GM12878 (cell line): ENCODE measurements at regions not wholly inside any gene's neighbourhood (a gene's known extent, or its start where the extent isn't known, plus 50 kb on each side); places are given as distances from the start of the nearest gene placed in this dataset.

ENCODE experiments used
- ATAC-seq: fragments of 200-7000 bp; cut with Tn5 transposase; 3 replicates; pipeline ENCODE4 v1.9.1; 2020; ENCODE audit warnings: mild to moderate bottlenecking, moderate library complexity
- BruUV-seq: library from RNA; stranded (reverse); fragments of 400-500 nt; replicated peaks from 2 replicates; lab custom pipeline; 2021; lab: Mats Ljungman, UMichigan
- CTCF ChIA-PET: fragments of 300-600 bp; sonication (Branson Sonifier 250); formaldehyde crosslinking; extraction: SDS; loops from one replicate; lab custom pipeline; 2021; ENCODE audit warnings: inconsistent platforms; lab: Yijun Ruan, JAX
- POLR2A ChIA-PET: fragments of 350-600 bp; formaldehyde crosslinking; extraction: SDS; loops from one replicate; lab custom pipeline; 2021; ENCODE audit warnings: inconsistent platforms; lab: Charles Lee
- RAD21 ChIA-PET: fragments of 300-600 bp; sonication (Branson Sonifier 250); formaldehyde crosslinking; loops from one replicate; lab custom pipeline; 2023; ENCODE audit warnings: antibody characterized with exemption; ENCODE audit not compliant: unreplicated experiment; lab: Charles Lee
- SMC1A ChIA-PET: fragments of 300-600 bp; sonication (Branson Sonifier 250); formaldehyde crosslinking; loops from one replicate; lab custom pipeline; 2023; ENCODE audit not compliant: unreplicated experiment, uncharacterized antibody; lab: Charles Lee
- DNase-seq: peaks from one replicate; pipeline ENCODE4 v3.0.0-alpha.2; 2011; ENCODE audit warnings: low read depth, low spot score
- FAIRE-seq: peaks from 3 replicates; lab custom pipeline; 2011; peaks lifted over from hg19 to GRCh38; lab: Jason Lieb, UNC
- H2AFZ ChIP-seq: 2 replicates; pipeline ENCODE4 v1.6.0; 2011; ENCODE audit warnings: low read depth, low read length, control low read depth; ENCODE audit not compliant: control insufficient read depth
- H3K27ac ChIP-seq: 2 replicates; pipeline ENCODE4 v1.5.1; 2011; ENCODE audit warnings: control low read depth; ENCODE audit not compliant: control insufficient read depth, insufficient read depth
- H3K27me3 ChIP-seq, 2 experiments: replicated peaks in 1 of 2; 2 replicates each; pipeline versions ENCODE4 v1.6.0 to v1.6.1; 2011; ENCODE audit warnings: low read length in 1 of 2; ENCODE audit not compliant: control insufficient read depth in 2 of 2, insufficient read depth in 2 of 2
- H3K36me3 ChIP-seq, 2 experiments: 2 replicates each; pipeline ENCODE4 v1.5.1; 2011; ENCODE audit warnings: low read length in 1 of 2; ENCODE audit not compliant: control insufficient read depth in 2 of 2, insufficient read depth in 2 of 2
- H3K4me1 ChIP-seq: 2 replicates; pipeline ENCODE4 v1.6.1; 2011; ENCODE audit warnings: mild to moderate bottlenecking, low read length, moderate library complexity, mixed read lengths; ENCODE audit not compliant: control insufficient read depth, insufficient read depth
- H3K4me2 ChIP-seq: 2 replicates; pipeline ENCODE4 v1.6.0; 2011; ENCODE audit warnings: control low read depth; ENCODE audit not compliant: control insufficient read depth, insufficient read depth
- H3K4me3 ChIP-seq: fragments of 200-600 bp; sonication (generic); 2 replicates; pipeline ENCODE4 v1.5.1; 2016
- H3K79me2 ChIP-seq: 2 replicates; pipeline ENCODE4 v1.6.0; 2011; ENCODE audit warnings: low read length; ENCODE audit not compliant: control insufficient read depth, insufficient read depth
- H3K9ac ChIP-seq: 2 replicates; pipeline ENCODE4 v1.8.0; 2011; ENCODE audit warnings: low read length, control low read depth, mixed read lengths; ENCODE audit not compliant: control insufficient read depth, insufficient read depth
- H3K9me3 ChIP-seq: replicated peaks from 3 replicates; pipeline ENCODE4 v1.5.1; 2011; ENCODE audit warnings: mild to moderate bottlenecking, low read length; ENCODE audit not compliant: control insufficient read depth, insufficient read depth
- H4K20me1 ChIP-seq: 2 replicates; pipeline ENCODE4 v1.6.0; 2011; ENCODE audit not compliant: control insufficient read depth, insufficient read depth
- CHD4 ChIP-seq: fragments of 200-600 bp; sonication (generic); IDR thresholded peaks from 2 replicates; pipeline ENCODE4 v1.6.1; 2016; ENCODE audit warnings: mild to moderate bottlenecking
- CUX1 ChIP-seq: IDR thresholded peaks from 2 replicates; pipeline ENCODE4 v1.6.1; 2012; ENCODE audit warnings: improper control_type of control experiment, low read depth, low read length; ENCODE audit not compliant: insufficient replicate concordance
- E2F4 ChIP-seq: IDR thresholded peaks from 2 replicates; pipeline ENCODE4 v1.6.1; 2012; ENCODE audit warnings: low read depth, low read length, improper control_type of control experiment
- KLF5 ChIP-seq: fragments of 450-650 bp; IDR thresholded peaks from 2 replicates; pipeline ENCODE4 v1.6.1; 2014; ENCODE audit warnings: mild to moderate bottlenecking; ENCODE audit not compliant: partially characterized antibody
- MEF2B ChIP-seq: fragments of 450-650 bp; IDR thresholded peaks from 2 replicates; pipeline ENCODE4 v1.6.1; 2018; ENCODE audit warnings: mild to moderate bottlenecking, moderate library complexity; ENCODE audit not compliant: partially characterized antibody, poor library complexity, severe bottlenecking
- POLR2A ChIP-seq: IDR thresholded peaks from 2 replicates; pipeline ENCODE4 v1.6.1; 2011; ENCODE audit warnings: low read depth, mild to moderate bottlenecking, low read length
- RAD21 ChIP-seq: IDR thresholded peaks from 2 replicates; pipeline ENCODE4 v1.6.1; 2011; ENCODE audit warnings: mild to moderate bottlenecking, low read depth, low read length, moderate library complexity; ENCODE audit not compliant: insufficient read depth
- TCF3 ChIP-seq: IDR thresholded peaks from 2 replicates; pipeline ENCODE4 v1.6.1; 2012; ENCODE audit warnings: low read depth, mild to moderate bottlenecking, low read length, borderline replicate concordance; ENCODE audit not compliant: insufficient read depth
- WGBS: methylation state at CpG from one replicate; pipeline ENCODE4 v1.1.6; 2016; ENCODE audit warnings: low lambda C conversion rate; ENCODE audit not compliant: insufficient replicate concordance, insufficient coverage; ENCODE audit errors: missing lambda C conversion rate; 5-methylcytosine and 5-hydroxymethylcytosine counted together
- in situ Hi-C: fragments of 300-500 bp; cut with MboI; formaldehyde crosslinking; loops from 9 replicates; pipeline ENCODE4 v1.14.3; 2018; ENCODE audit warnings: mixed read lengths
- intact Hi-C: fragments of 100-400 bp; cut with micrococcal nuclease; formaldehyde crosslinking; loops from one replicate; pipeline ENCODE4 v1.14.2; 2022; ENCODE audit not compliant: unreplicated experiment
- TF ChIP-seq, protein P1 (sequence below): IDR thresholded peaks from 2 replicates; pipeline ENCODE4 v1.6.1; 2011; ENCODE audit warnings: mild to moderate bottlenecking, low read depth, low read length, moderate library complexity; ENCODE audit not compliant: insufficient replicate concordance
- TF ChIP-seq, protein P2 (sequence below): IDR thresholded peaks from 2 replicates; pipeline ENCODE4 v1.6.1; 2011; ENCODE audit warnings: low read depth, mild to moderate bottlenecking, low read length, moderate library complexity, borderline replicate concordance; ENCODE audit errors: extremely low read depth

GRCh38 chr2:11896386-11896785, 150.0 kb downstream of the LPIN1 start:
- no peak overlapping the region for H3K4me2 ChIP-seq
- peaks cover 0 to 13% of the 10 kb centered on the region in 2 experiments; a peak in 2 of 4 replicates for H3K36me3 ChIP-seq
- H3K79me2 ChIP-seq = peaks cover 8% of the 10 kb centered on the region
- H4K20me1 ChIP-seq = 0 out of 2 replicates have a peak, but pooled peaks cover 2% of the 10 kb centered on the region
- intact Hi-C loops = no loop called here
- H3K27ac ChIP-seq = no peak overlapping the region
- ChIA-PET SMC1A (interaction anchor here (0.8 to 1.1 kb wide), 3 partner anchors 9 to 90 kb away, joined by 4 read pairs; no protein-coding TSS in a partner anchor), POLR2A (interaction anchor here (1.2 kb wide), 1 partner anchor 8 kb away, joined by 3 read pairs; no protein-coding TSS in a partner anchor), RAD21 (interaction anchor here (0.9 kb wide), 1 partner anchor 32 kb away, joined by 3 read pairs; no protein-coding TSS in a partner anchor), CTCF (no interaction called here)
- no peaks in the 10 kb centered on the region for H3K4me1 ChIP-seq
- peaks cover 17% of the 10 kb centered on the region for H3K9me3 ChIP-seq
- no peak overlapping the region for H3K9ac ChIP-seq
- no TSS peak for BruUV-seq
- H2AFZ ChIP-seq = no peak overlapping the region
- no peak for DNase-seq
- no peak overlapping the region for H3K4me3 ChIP-seq
- no peak for ATAC-seq
- no peak for TF ChIP-seq CUX1
- TF ChIP-seq RAD21 = no peak
- TF ChIP-seq, protein P1, sequence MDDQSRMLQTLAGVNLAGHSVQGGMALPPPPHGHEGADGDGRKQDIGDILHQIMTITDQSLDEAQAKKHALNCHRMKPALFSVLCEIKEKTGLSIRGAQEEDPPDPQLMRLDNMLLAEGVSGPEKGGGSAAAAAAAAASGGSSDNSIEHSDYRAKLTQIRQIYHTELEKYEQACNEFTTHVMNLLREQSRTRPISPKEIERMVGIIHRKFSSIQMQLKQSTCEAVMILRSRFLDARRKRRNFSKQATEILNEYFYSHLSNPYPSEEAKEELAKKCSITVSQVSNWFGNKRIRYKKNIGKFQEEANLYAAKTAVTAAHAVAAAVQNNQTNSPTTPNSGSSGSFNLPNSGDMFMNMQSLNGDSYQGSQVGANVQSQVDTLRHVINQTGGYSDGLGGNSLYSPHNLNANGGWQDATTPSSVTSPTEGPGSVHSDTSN = no peak
- TF ChIP-seq MEF2B = no peak
- no peak for TF ChIP-seq E2F4
- TF ChIP-seq, protein P2, sequence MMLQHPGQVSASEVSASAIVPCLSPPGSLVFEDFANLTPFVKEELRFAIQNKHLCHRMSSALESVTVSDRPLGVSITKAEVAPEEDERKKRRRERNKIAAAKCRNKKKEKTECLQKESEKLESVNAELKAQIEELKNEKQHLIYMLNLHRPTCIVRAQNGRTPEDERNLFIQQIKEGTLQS = no peak
- no peak for TF ChIP-seq TCF3
- no peak for TF ChIP-seq KLF5
- no peak for TF ChIP-seq CHD4
- no peak for TF ChIP-seq POLR2A
- 74% methylated on average over 3 of the region's 3 CpGs for WGBS
- FAIRE-seq = no peak
- in situ Hi-C loops = no loop called here
- no peaks in the 10 kb centered on the region for H3K27me3 ChIP-seq
